Smooth muscle cell (in vitro differentiated cells): ENCODE measurements at regions not wholly inside any gene's neighbourhood (a gene's known extent, or its start where the extent isn't known, plus 50 kb on each side); places are given as distances from the start of the nearest gene placed in this dataset.

Experiments
- DNase-seq: peaks from one replicate; lab custom pipeline; 2025; ENCODE audit not compliant: unreplicated experiment; lab: John Stamatoyannopoulos, UW
- H2AFZ ChIP-seq: fragments of 200-600 bp; sonication (generic); 2 replicates; pipeline ENCODE4 v1.6.0; 2016; ENCODE audit warnings: antibody characterized with exemption, low read depth, mild to moderate bottlenecking
- H3F3A ChIP-seq: fragments of 200-600 bp; sonication (generic); 2 replicates; pipeline ENCODE4 v1.6.0; 2017; ENCODE audit warnings: antibody characterized with exemption, low read depth
- H3K27ac ChIP-seq: fragments of 200-600 bp; sonication (generic); 2 replicates; pipeline ENCODE4 v1.5.1; 2016; ENCODE audit warnings: low read depth, mild to moderate bottlenecking
- H3K27me3 ChIP-seq: fragments of 200-600 bp; sonication (generic); 2 replicates; pipeline ENCODE4 v1.6.1; 2016; ENCODE audit warnings: low read depth, mild to moderate bottlenecking
- H3K36me3 ChIP-seq: fragments of 200-600 bp; sonication (generic); 2 replicates; pipeline ENCODE4 v1.5.1; 2016; ENCODE audit warnings: low read depth
- H3K4me1 ChIP-seq: fragments of 200-600 bp; sonication (generic); 2 replicates; pipeline ENCODE4 v1.5.1; 2016; ENCODE audit warnings: low read depth
- H3K4me2 ChIP-seq: fragments of 200-600 bp; sonication (generic); 2 replicates; pipeline ENCODE4 v1.6.0; 2016; ENCODE audit warnings: mild to moderate bottlenecking
- H3K4me3 ChIP-seq: fragments of 200-600 bp; sonication (generic); 2 replicates; pipeline ENCODE4 v1.5.1; 2016; ENCODE audit warnings: mild to moderate bottlenecking
- H3K79me2 ChIP-seq: fragments of 200-600 bp; sonication (generic); 2 replicates; pipeline ENCODE4 v1.6.0; 2016; ENCODE audit warnings: low read depth, mild to moderate bottlenecking
- H3K9ac ChIP-seq: fragments of 200-600 bp; sonication (generic); 2 replicates; pipeline ENCODE4 v1.6.0; 2016; ENCODE audit warnings: low read depth
- H3K9me3 ChIP-seq: fragments of 200-600 bp; sonication (generic); replicated peaks from 2 replicates; pipeline ENCODE4 v1.5.1; 2016; ENCODE audit warnings: low read depth
- H4K20me1 ChIP-seq: fragments of 200-600 bp; sonication (generic); 2 replicates; pipeline ENCODE4 v1.6.0; 2016; ENCODE audit warnings: low read depth
- CTCF ChIP-seq: fragments of 200-600 bp; sonication (generic); IDR thresholded peaks from 2 replicates; pipeline ENCODE4 v1.5.1; 2017; ENCODE audit warnings: borderline replicate concordance, mild to moderate bottlenecking, antibody characterized with exemption; ENCODE audit not compliant: insufficient read depth, poor library complexity, severe bottlenecking
- WGBS: methylation state at CpG from one replicate; pipeline ENCODE4 v1.1.7; 2016; ENCODE audit warnings: low lambda C conversion rate; 5-methylcytosine and 5-hydroxymethylcytosine counted together

DNA sequence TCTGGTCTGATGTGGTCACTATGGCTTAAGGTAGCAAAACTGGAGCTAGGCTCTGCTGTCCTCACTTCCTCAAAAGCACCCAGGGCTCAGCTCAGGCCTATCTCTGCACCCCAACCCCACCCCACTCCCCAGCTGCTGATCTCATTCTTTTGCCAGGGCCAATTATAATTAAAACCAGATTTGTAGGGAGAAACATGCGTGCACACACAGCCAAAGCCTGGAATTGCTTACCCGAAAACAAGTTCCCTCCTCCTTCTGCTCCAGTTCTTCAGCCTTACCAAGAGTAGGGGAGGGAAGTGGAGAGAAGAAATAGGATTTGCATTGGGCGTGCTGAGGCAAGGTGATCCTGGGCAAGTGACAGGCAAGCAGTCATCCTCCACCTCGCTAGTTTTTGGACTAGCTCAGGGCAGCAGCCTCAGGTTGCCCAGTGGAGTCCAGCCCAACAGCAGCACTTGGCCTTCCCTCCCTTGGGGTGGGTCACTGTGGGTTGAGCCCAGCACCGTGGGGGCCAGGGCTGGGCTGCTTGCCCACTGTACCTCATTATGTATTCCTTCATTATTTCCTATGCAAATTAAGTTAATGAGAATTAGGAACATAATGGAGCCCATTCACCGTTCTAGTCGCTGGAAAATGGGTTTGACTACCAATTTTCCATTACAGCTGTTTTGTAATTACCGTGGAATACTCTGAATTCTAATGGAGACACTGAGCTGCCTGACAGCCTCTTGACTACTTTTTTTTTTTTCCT lies 199.1 kb upstream of the CELF4 start:
- 91% methylated on average over 8 of the region's 8 CpGs for WGBS
- H3K79me2 ChIP-seq, result no peaks in the 10 kb centered on the region
- no peaks in the 10 kb centered on the region for H3K4me1 ChIP-seq
- H3K4me2 ChIP-seq, result no peak overlapping the region
- H3K36me3 ChIP-seq, result no peaks in the 10 kb centered on the region
- no peaks in the 10 kb centered on the region for H3F3A ChIP-seq
- no peaks in the 10 kb centered on the region for H4K20me1 ChIP-seq
- no peak overlapping the region for H3K4me3 ChIP-seq
- TF ChIP-seq CTCF, result no peak
- no peak overlapping the region for H2AFZ ChIP-seq
- no peak overlapping the region for H3K27ac ChIP-seq
- no peaks in the 10 kb centered on the region for H3K9me3 ChIP-seq
- no peak overlapping the region for H3K9ac ChIP-seq
- H3K27me3 ChIP-seq, result peaks cover 5% of the 10 kb centered on the region
- DNase-seq, result no peak

DNA sequence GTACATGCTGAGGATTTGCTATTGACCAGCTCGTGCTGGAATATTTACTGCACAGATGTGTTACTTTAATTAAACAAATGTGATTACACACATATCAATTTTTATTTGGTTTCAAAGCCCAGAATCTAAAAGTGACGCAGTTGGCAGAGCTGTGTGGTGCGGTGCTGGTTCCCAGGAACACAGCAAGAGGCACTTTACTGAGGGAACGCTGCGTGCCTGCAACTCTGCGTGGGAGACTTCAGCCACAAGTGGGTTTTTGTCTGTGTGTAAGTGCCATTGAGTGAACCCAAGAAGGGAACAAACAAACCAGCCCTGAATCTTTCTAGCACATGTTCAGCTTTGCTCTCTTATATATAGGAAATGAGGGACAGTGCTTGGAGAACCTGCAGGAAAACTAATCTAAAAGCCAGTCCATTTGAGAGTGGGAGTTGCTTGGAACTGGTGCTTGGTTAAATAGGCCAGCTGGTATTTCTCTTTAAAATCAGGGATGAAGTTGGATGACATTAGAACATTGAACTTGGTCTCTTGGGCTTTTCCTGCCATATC lies 196.6 kb upstream of the CELF4 start:
- H4K20me1 ChIP-seq, result no peaks in the 10 kb centered on the region

GRCh38 chr18:37754141-37754540 lies 188.5 kb upstream of the CELF4 start:
- H3K27me3 ChIP-seq, result peaks cover 10% of the 10 kb centered on the region
- H3K27ac ChIP-seq, result no peak overlapping the region
- no peaks in the 10 kb centered on the region for H3K36me3 ChIP-seq
- H2AFZ ChIP-seq, result no peak overlapping the region
- no peaks in the 10 kb centered on the region for H3F3A ChIP-seq
- H4K20me1 ChIP-seq, result no peaks in the 10 kb centered on the region
- TF ChIP-seq CTCF, result no peak
- no peaks in the 10 kb centered on the region for H3K4me1 ChIP-seq
- no peaks in the 10 kb centered on the region for H3K9me3 ChIP-seq
- no peak for DNase-seq
- H3K79me2 ChIP-seq, result no peaks in the 10 kb centered on the region
- H3K4me2 ChIP-seq, result no peak overlapping the region
- no peak overlapping the region for H3K4me3 ChIP-seq
- H3K9ac ChIP-seq, result no peak overlapping the region

More for the DNA sequence above, 196.6 kb upstream of the CELF4 start:
- no peaks in the 10 kb centered on the region for H3K4me1 ChIP-seq
- no peak overlapping the region for H3K4me2 ChIP-seq
- H3K36me3 ChIP-seq, result no peaks in the 10 kb centered on the region
- TF ChIP-seq CTCF, result no peak
- no peaks in the 10 kb centered on the region for H3K9me3 ChIP-seq
- H3K27me3 ChIP-seq, result peaks cover 5% of the 10 kb centered on the region
- no peaks in the 10 kb centered on the region for H3F3A ChIP-seq
- no peak overlapping the region for H3K27ac ChIP-seq
- no peaks in the 10 kb centered on the region for H3K79me2 ChIP-seq
- WGBS, result 97% methylated on average over 6 of the region's 6 CpGs
- no peak overlapping the region for H2AFZ ChIP-seq
- no peak overlapping the region for H3K9ac ChIP-seq
- DNase-seq, result no peak
- H3K4me3 ChIP-seq, result no peak overlapping the region

GRCh38 chr18:37742436-37742835 lies 176.8 kb upstream of the CELF4 start:
- WGBS, result 80% methylated on average over 2 of the region's 2 CpGs
- H3K36me3 ChIP-seq, result no peaks in the 10 kb centered on the region
- H3K9me3 ChIP-seq, result no peaks in the 10 kb centered on the region

More at GRCh38 chr18:37742436-37742835, 176.8 kb upstream of the CELF4 start:
- H3K27me3 ChIP-seq, result no peaks in the 10 kb centered on the region
- no peaks in the 10 kb centered on the region for H3F3A ChIP-seq
- H4K20me1 ChIP-seq, result no peaks in the 10 kb centered on the region
- H2AFZ ChIP-seq, result no peak overlapping the region
- no peak for DNase-seq
- H3K79me2 ChIP-seq, result no peaks in the 10 kb centered on the region
- no peak overlapping the region for H3K27ac ChIP-seq
- no peak overlapping the region for H3K4me2 ChIP-seq
- TF ChIP-seq CTCF, result no peak
- no peaks in the 10 kb centered on the region for H3K4me1 ChIP-seq
- no peak overlapping the region for H3K4me3 ChIP-seq
- H3K9ac ChIP-seq, result no peak overlapping the region
